IMR-90 (cell line): ENCODE measurements at regions not wholly inside any gene's neighbourhood (a gene's known extent, or its start where the extent isn't known, plus 50 kb on each side); places are given as distances from the start of the nearest gene placed in this dataset.

Experiments used
- ATAC-seq: fragments of 200-7000 bp; cut with Tn5 transposase; 2 replicates; pipeline ENCODE4 v1.9.1; 2020; ENCODE audit warnings: low read depth, mild to moderate bottlenecking, moderate library complexity
- BruUV-seq: library from RNA; stranded (reverse); fragments of 400-500 nt; replicated peaks from 2 replicates; lab custom pipeline; 2021; lab: Mats Ljungman, UMichigan
- CTCF ChIA-PET: fragments of 300-600 bp; formaldehyde crosslinking; extraction: SDS; loops from one replicate; lab custom pipeline; 2021; ENCODE audit warnings: antibody characterized with exemption; lab: Yijun Ruan, JAX
- POLR2A ChIA-PET: fragments of 300-600 bp; sonication (Branson Sonifier 250); formaldehyde crosslinking; loops from one replicate; lab custom pipeline; 2022; ENCODE audit warnings: antibody characterized with exemption; ENCODE audit not compliant: unreplicated experiment; lab: Charles Lee
- DNase-seq: peaks from one replicate; pipeline ENCODE4 v3.0.0; 2013
- H2AFZ ChIP-seq: replicated peaks from 2 replicates; pipeline ENCODE3; 2013; ENCODE audit warnings: low read length, mild to moderate bottlenecking; ENCODE audit not compliant: poor library complexity
- H2AK5ac ChIP-seq: 2 replicates; pipeline ENCODE4 v1.6.1; 2013; ENCODE audit warnings: low read depth, low read length, inconsistent platforms
- H2AK9ac ChIP-seq: replicated peaks from 2 replicates; pipeline ENCODE3; 2013; ENCODE audit warnings: mild to moderate bottlenecking, low read depth, low read length, moderate library complexity; ENCODE audit not compliant: poor library complexity
- H2BK120ac ChIP-seq: 2 replicates; pipeline ENCODE4 v1.6.1; 2013; ENCODE audit warnings: low read depth, low read length, inconsistent platforms
- H2BK15ac ChIP-seq: 3 replicates; pipeline ENCODE4 v1.6.1; 2013; ENCODE audit warnings: low read depth, low read length, inconsistent platforms
- H2BK20ac ChIP-seq: 2 replicates; pipeline ENCODE4 v1.6.1; 2013; ENCODE audit warnings: low read depth, mild to moderate bottlenecking, inconsistent platforms, low read length, moderate library complexity
- H2BK5ac ChIP-seq: 2 replicates; pipeline ENCODE4 v1.6.1; 2013; ENCODE audit warnings: mild to moderate bottlenecking, low read depth, low read length, inconsistent platforms; ENCODE audit not compliant: poor library complexity, severe bottlenecking
- H3K14ac ChIP-seq: replicated peaks from 2 replicates; pipeline ENCODE4 v1.6.1; 2013; ENCODE audit warnings: low read depth, low read length, inconsistent platforms
- H3K18ac ChIP-seq: 2 replicates; pipeline ENCODE4 v1.6.1; 2013; ENCODE audit warnings: low read depth, low read length, control low read depth
- H3K23ac ChIP-seq: 2 replicates; pipeline ENCODE4 v1.6.1; 2013; ENCODE audit warnings: low read depth, low read length, inconsistent platforms
- H3K27ac ChIP-seq: 2 replicates; pipeline ENCODE4 v1.5.1; 2013; ENCODE audit warnings: mild to moderate bottlenecking, control low read depth, low read length; ENCODE audit not compliant: insufficient read depth
- H3K27me3 ChIP-seq: 2 replicates; pipeline ENCODE4 v1.6.1; 2013; ENCODE audit warnings: low read length; ENCODE audit not compliant: control insufficient read depth, insufficient read depth
- H3K36me3 ChIP-seq: 2 replicates; pipeline ENCODE4 v1.6.1; 2013; ENCODE audit warnings: low read length, mixed read lengths; ENCODE audit not compliant: control insufficient read depth, insufficient read depth
- H3K4ac ChIP-seq: 2 replicates; pipeline ENCODE4 v1.6.1; 2013; ENCODE audit warnings: low read depth, low read length, inconsistent platforms
- H3K4me1 ChIP-seq: 2 replicates; pipeline ENCODE4 v1.6.1; 2013; ENCODE audit warnings: low read length, mixed read lengths; ENCODE audit not compliant: control insufficient read depth, insufficient read depth
- H3K4me2 ChIP-seq: 2 replicates; pipeline ENCODE4 v1.6.1; 2013; ENCODE audit warnings: low read depth, mild to moderate bottlenecking, control low read depth, low read length, moderate library complexity
- H3K4me3 ChIP-seq: 2 replicates; pipeline ENCODE4 v1.5.1; 2013; ENCODE audit warnings: low read depth, mild to moderate bottlenecking, control low read depth, low read length, moderate library complexity; ENCODE audit not compliant: insufficient read depth
- H3K56ac ChIP-seq: 2 replicates; pipeline ENCODE4 v1.6.1; 2013; ENCODE audit warnings: low read length, inconsistent platforms; ENCODE audit not compliant: insufficient read depth; ENCODE audit errors: extremely low read depth
- H3K79me1 ChIP-seq, 2 experiments: 2 replicates each; pipeline ENCODE4 v1.6.1; 2013; ENCODE audit warnings: low read length in 2 of 2, inconsistent platforms in 1 of 2, low read depth in 1 of 2
- H3K9ac ChIP-seq: 2 replicates; pipeline ENCODE4 v1.6.1; 2013; ENCODE audit warnings: low read depth, low read length, control low read depth
- H3K9me1 ChIP-seq: 2 replicates; pipeline ENCODE4 v1.6.1; 2013; ENCODE audit warnings: low read length, inconsistent platforms; ENCODE audit not compliant: insufficient read depth
- H3K9me3 ChIP-seq: 2 replicates; pipeline ENCODE4 v1.6.1; 2013; ENCODE audit warnings: low read length; ENCODE audit not compliant: control insufficient read depth, insufficient read depth
- H4K20me1 ChIP-seq: 2 replicates; pipeline ENCODE4 v1.6.1; 2013; ENCODE audit warnings: low read length, inconsistent platforms; ENCODE audit not compliant: insufficient read depth
- H4K5ac ChIP-seq: 2 replicates; pipeline ENCODE4 v1.6.1; 2013; ENCODE audit warnings: mild to moderate bottlenecking, low read depth, low read length, control low read depth
- H4K8ac ChIP-seq, 2 experiments: 2 replicates each; pipeline ENCODE4 v1.6.1; 2013; ENCODE audit warnings: low read depth in 2 of 2, low read length in 2 of 2, control low read depth in 1 of 2, inconsistent platforms in 1 of 2
- H4K91ac ChIP-seq: 2 replicates; pipeline ENCODE4 v1.6.1; 2013; ENCODE audit warnings: low read depth, low read length, inconsistent platforms; ENCODE audit not compliant: insufficient read depth
- CEBPB ChIP-seq: IDR thresholded peaks from 2 replicates; pipeline ENCODE4 v1.6.1; 2012; ENCODE audit warnings: low read depth, low read length, improper control_type of control experiment
- WGBS, 2 experiments: methylation state at CpG; one replicate each; pipeline versions ENCODE4 v1.1.5 to v1.1.7; 2013; ENCODE audit warnings: missing lambda C conversion rate in 2 of 2; ENCODE audit not compliant: insufficient read length in 1 of 2; ENCODE audit errors: extremely low coverage in 2 of 2; 5-methylcytosine and 5-hydroxymethylcytosine counted together
- dilution Hi-C: fragments of 300-500 bp; cut with HindIII; formaldehyde crosslinking; loops from one replicate; pipeline ENCODE4 v1.14.3; 2018; ENCODE audit warnings: low sequenced_read_pairs; ENCODE audit not compliant: unreplicated experiment
- in situ Hi-C: fragments of 300-500 bp; cut with MboI; formaldehyde crosslinking; loops from 3 replicates; pipeline ENCODE4 v1.14.3; 2019; ENCODE audit warnings: low sequenced_read_pairs, inconsistent platforms, mixed read lengths
- intact Hi-C: fragments of 100-400 bp; cut with micrococcal nuclease; formaldehyde crosslinking; loops from 2 replicates; pipeline ENCODE4 v1.10.0; 2022

- no peak for ATAC-seq
- Histone ChIP-seq H3K27ac (no peak overlapping the region), H3K14ac (no peak overlapping the region), H3K4me2 (no peak overlapping the region), H3K4me1 (no peaks in the 10 kb centered on the region), H2BK15ac (no peak overlapping the region), H3K9me1 (peaks cover 5% of the 10 kb centered on the region; the same call in 1 of the 2 replicates), H2BK5ac (no peak overlapping the region), H3K36me3 (no peaks in the 10 kb centered on the region), H4K20me1 (no peaks in the 10 kb centered on the region), H3K56ac (no peak overlapping the region), H2BK20ac (no peak overlapping the region), H2AFZ (no peak overlapping the region), H3K23ac (no peak overlapping the region), H3K27me3 (peaks cover 3% of the 10 kb centered on the region; the same call in 1 of the 2 replicates), H3K4ac (no peak overlapping the region), H3K4me3 (no peak overlapping the region), H3K9ac (no peak overlapping the region), H2AK5ac (no peak overlapping the region), H4K5ac (no peak overlapping the region), H4K91ac (no peak overlapping the region), H3K79me1 (no peaks in the 10 kb centered on the region), H2BK120ac (no peak overlapping the region), H3K9me3 (peaks cover 4% of the 10 kb centered on the region; the same call in 1 of the 2 replicates), H2AK9ac (no peak overlapping the region), H3K18ac (no peak overlapping the region), H4K8ac (no peak overlapping the region)
- ChIA-PET CTCF (no interaction called here), POLR2A (no interaction called here)
- in situ Hi-C loops (no loop called here), intact Hi-C loops (no loop called here), dilution Hi-C loops (no loop called here)
- no TSS peak for BruUV-seq
- DNase-seq: no peak
- TF ChIP-seq CEBPB: no peak
- WGBS, 2 experiments: no CpG with 5 or more reads among the region's 1 CpG
These were observed 335.2 kb upstream of the ZNF32 start for GRCh38 chr10:43983856-43984271.
